Hepatocyte (in vitro differentiated cells): ENCODE measurements at regions not wholly inside any gene's neighbourhood (a gene's known extent, or its start where the extent isn't known, plus 50 kb on each side); places are given as distances from the start of the nearest gene placed in this dataset.

Source experiments
- EZH2 ChIP-seq: fragments of 200-600 bp; sonication (generic); IDR thresholded peaks from 2 replicates; pipeline ENCODE4 v1.6.1; 2016; ENCODE audit warnings: antibody characterized with exemption, mild to moderate bottlenecking, borderline replicate concordance
- EZH2phosphoT487 ChIP-seq: fragments of 200-600 bp; sonication (generic); IDR thresholded peaks from one replicate; pipeline ENCODE4 v1.6.1; 2018; ENCODE audit warnings: antibody characterized with exemption, mild to moderate bottlenecking, low read depth, moderate library complexity; ENCODE audit not compliant: unreplicated experiment, severe bottlenecking
- TF ChIP-seq, protein P1 (sequence below): fragments of 200-600 bp; sonication (generic); IDR thresholded peaks from 2 replicates; pipeline ENCODE4 v1.5.1; 2016; ENCODE audit warnings: antibody characterized with exemption, mild to moderate bottlenecking; ENCODE audit not compliant: poor library complexity

DNA sequence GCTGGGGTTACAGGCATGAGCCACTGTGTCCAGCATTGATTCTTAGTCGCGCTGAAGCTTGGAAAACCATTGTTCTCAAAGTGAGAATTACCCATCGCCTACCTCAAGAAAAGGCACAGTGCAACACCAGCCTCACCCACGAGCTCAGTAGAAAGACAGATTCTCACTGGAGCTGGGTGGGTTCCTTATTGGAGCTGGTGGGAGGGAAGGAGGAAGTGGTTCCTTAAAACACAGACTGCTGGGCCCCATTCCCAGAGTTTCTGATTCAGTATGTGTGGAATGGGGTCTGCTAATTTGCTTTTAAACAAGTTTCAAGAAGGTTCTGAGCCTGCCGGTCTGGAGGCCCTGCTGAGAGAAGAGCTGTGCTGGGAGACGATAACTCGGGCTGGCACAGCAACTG lies 264.7 kb downstream of the ENGASE start:
- TF ChIP-seq, protein P1, sequence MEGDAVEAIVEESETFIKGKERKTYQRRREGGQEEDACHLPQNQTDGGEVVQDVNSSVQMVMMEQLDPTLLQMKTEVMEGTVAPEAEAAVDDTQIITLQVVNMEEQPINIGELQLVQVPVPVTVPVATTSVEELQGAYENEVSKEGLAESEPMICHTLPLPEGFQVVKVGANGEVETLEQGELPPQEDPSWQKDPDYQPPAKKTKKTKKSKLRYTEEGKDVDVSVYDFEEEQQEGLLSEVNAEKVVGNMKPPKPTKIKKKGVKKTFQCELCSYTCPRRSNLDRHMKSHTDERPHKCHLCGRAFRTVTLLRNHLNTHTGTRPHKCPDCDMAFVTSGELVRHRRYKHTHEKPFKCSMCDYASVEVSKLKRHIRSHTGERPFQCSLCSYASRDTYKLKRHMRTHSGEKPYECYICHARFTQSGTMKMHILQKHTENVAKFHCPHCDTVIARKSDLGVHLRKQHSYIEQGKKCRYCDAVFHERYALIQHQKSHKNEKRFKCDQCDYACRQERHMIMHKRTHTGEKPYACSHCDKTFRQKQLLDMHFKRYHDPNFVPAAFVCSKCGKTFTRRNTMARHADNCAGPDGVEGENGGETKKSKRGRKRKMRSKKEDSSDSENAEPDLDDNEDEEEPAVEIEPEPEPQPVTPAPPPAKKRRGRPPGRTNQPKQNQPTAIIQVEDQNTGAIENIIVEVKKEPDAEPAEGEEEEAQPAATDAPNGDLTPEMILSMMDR, result no peak
- TF ChIP-seq EZH2, result no peak
- no peak for TF ChIP-seq EZH2phosphoT487
